K562 (cell line): ENCODE measurements at regions not wholly inside any gene's neighbourhood (a gene's known extent, or its start where the extent isn't known, plus 50 kb on each side); places are given as distances from the start of the nearest gene placed in this dataset.

Source experiments
- ATAC-seq: fragments of 200-7000 bp; cut with Tn5 transposase; 3 replicates; pipeline ENCODE4 v1.9.1; 2020; ENCODE audit warnings: moderate library complexity
- BruUV-seq: library from RNA; stranded (reverse); fragments of 400-500 nt; replicated peaks from 2 replicates; lab custom pipeline; 2021; lab: Mats Ljungman, UMichigan
- CTCF ChIA-PET: fragments of 300-600 bp; formaldehyde crosslinking; extraction: SDS; loops from one replicate; lab custom pipeline; 2021; ENCODE audit warnings: low intra/inter-chr PET ratio; lab: Yijun Ruan, JAX
- POLR2A ChIA-PET: fragments of 300-600, 350-650 bp; sonication (Branson Sonifier 250); formaldehyde crosslinking; extraction: SDS; loops from one replicate; lab custom pipeline; 2021; ENCODE audit warnings: antibody characterized with exemption, inconsistent platforms; lab: Yijun Ruan, JAX
- DNase-seq, 4 experiments: peaks; one replicate each; pipeline versions ENCODE4 v3.0.0 to v3.0.0-alpha.2; 2011 to 2018; ENCODE audit warnings: low spot score in 3 of 4, mixed read lengths in 3 of 4; ENCODE audit errors: extremely low read depth in 1 of 4
- FAIRE-seq: peaks from 2 replicates; lab custom pipeline; 2011; peaks lifted over from hg19 to GRCh38; lab: Jason Lieb, UNC
- H2AFZ ChIP-seq: 2 replicates; pipeline ENCODE4 v1.6.0; 2011; ENCODE audit warnings: low read depth, low read length, control low read depth, inconsistent platforms
- H3K27ac ChIP-seq: fragments of 200-600 bp; 3 replicates; pipeline ENCODE4 v1.8.0; 2011; ENCODE audit warnings: low read depth, mild to moderate bottlenecking, control low read depth, inconsistent platforms, low read length, moderate library complexity, mixed read lengths; ENCODE audit errors: extremely low read depth
- H3K27me3 ChIP-seq, 2 experiments: fragments of 300-600 bp in 1 of 2; 2 replicates in 1 of 2; 3 replicates in 1 of 2; pipeline versions ENCODE4 v1.6.0 to v1.8.0; 2011; ENCODE audit warnings: inconsistent platforms in 2 of 2, low read length in 2 of 2, mild to moderate bottlenecking in 1 of 2, mixed read lengths in 1 of 2, moderate library complexity in 1 of 2; ENCODE audit not compliant: control insufficient read depth in 2 of 2, insufficient read depth in 2 of 2
- H3K36me3 ChIP-seq: fragments of 300-600 bp; 3 replicates; pipeline ENCODE4 v1.8.0; 2011; ENCODE audit warnings: mild to moderate bottlenecking, low read length, inconsistent platforms; ENCODE audit not compliant: control insufficient read depth, insufficient read depth
- H3K4me1 ChIP-seq, 2 experiments: fragments of 200-600 bp in 1 of 2; replicated peaks in 1 of 2; 2 replicates in 1 of 2; 3 replicates in 1 of 2; pipeline versions ENCODE4 v1.5.1 to v1.8.0; 2011; ENCODE audit warnings: inconsistent platforms in 2 of 2, low read length in 2 of 2, mild to moderate bottlenecking in 1 of 2, mixed read lengths in 1 of 2, moderate library complexity in 1 of 2; ENCODE audit not compliant: control insufficient read depth in 2 of 2, insufficient read depth in 2 of 2
- H3K4me2 ChIP-seq: 2 replicates; pipeline ENCODE4 v1.6.1; 2011; ENCODE audit warnings: low read length, control low read depth, inconsistent platforms, mixed read lengths; ENCODE audit not compliant: insufficient read depth
- H3K4me3 ChIP-seq: fragments of 200-600 bp; sonication (generic), shearing (Covaris generic); 2 replicates; pipeline ENCODE4 v1.5.1; 2016; ENCODE audit warnings: control low read depth, inconsistent platforms
- H3K79me2 ChIP-seq: fragments of 200-600 bp; 3 replicates; pipeline ENCODE4 v1.8.0; 2011; ENCODE audit warnings: low read length, inconsistent platforms; ENCODE audit not compliant: control insufficient read depth, insufficient read depth
- H3K9ac ChIP-seq, 2 experiments: 2 replicates each; pipeline versions ENCODE4 v1.6.0 to v1.6.1; 2011; ENCODE audit warnings: low read depth in 2 of 2, low read length in 2 of 2, control low read depth in 1 of 2, inconsistent platforms in 1 of 2, mild to moderate bottlenecking in 1 of 2, mixed read lengths in 1 of 2; ENCODE audit not compliant: insufficient read depth in 1 of 2
- H3K9me1 ChIP-seq: one replicate; pipeline ENCODE4 v1.6.0; 2011; ENCODE audit warnings: inconsistent platforms, mild to moderate bottlenecking, low read length, moderate library complexity; ENCODE audit not compliant: control insufficient read depth, insufficient read depth
- H3K9me3 ChIP-seq: replicated peaks from 2 replicates; pipeline ENCODE4 v1.5.1; 2011; ENCODE audit warnings: low read depth, low read length, inconsistent platforms; ENCODE audit not compliant: control insufficient read depth, insufficient read depth
- H4K20me1 ChIP-seq: replicated peaks from 2 replicates; pipeline ENCODE4 v1.6.1; 2011; ENCODE audit warnings: low read length, inconsistent platforms, mixed read lengths; ENCODE audit not compliant: control insufficient read depth, insufficient read depth
- BCLAF1 ChIP-seq, 2 experiments: fragments of 450-650 bp in 1 of 2; IDR thresholded peaks; 2 replicates each; pipeline ENCODE4 v1.6.1; 2011 to 2017; ENCODE audit warnings: low read depth in 2 of 2, antibody characterized with exemption in 1 of 2, borderline replicate concordance in 1 of 2, low read length in 1 of 2, mild to moderate bottlenecking in 1 of 2, mixed read lengths in 1 of 2; ENCODE audit not compliant: control insufficient read depth in 1 of 2
- GABPB1 ChIP-seq: sonication (generic); formaldehyde crosslinking; IDR thresholded peaks from 2 replicates; pipeline ENCODE4 v1.8.0; 2022; ENCODE audit warnings: mild to moderate bottlenecking, missing genetic modification reagents
- GTF2A2 ChIP-seq: IDR thresholded peaks from 2 replicates; pipeline ENCODE4 v1.6.1; 2016; ENCODE audit warnings: mild to moderate bottlenecking, missing genetic modification characterization, missing compliant biosample characterization
- HIVEP1 ChIP-seq: fragments of 250-450 bp; sonication (Bioruptor Pico); IDR thresholded peaks from 2 replicates; pipeline ENCODE4 v1.4.0; 2020; ENCODE audit warnings: mild to moderate bottlenecking
- JUND ChIP-seq, 2 experiments: IDR thresholded peaks; 2 replicates in 1 of 2; 3 replicates in 1 of 2; pipeline ENCODE4 v1.6.1; 2011; ENCODE audit warnings: borderline replicate concordance in 2 of 2, low read depth in 2 of 2, low read length in 2 of 2, improper control_type of control experiment in 1 of 2, missing biosample characterization in 1 of 2, missing genetic modification characterization in 1 of 2, missing genetic modification reagents in 1 of 2
- MXD1 ChIP-seq: fragments of 250-450 bp; sonication (Bioruptor Pico); IDR thresholded peaks from 2 replicates; pipeline ENCODE4 v1.8.0; 2021; ENCODE audit warnings: borderline replicate concordance, mild to moderate bottlenecking, moderate library complexity; ENCODE audit not compliant: poor library complexity, severe bottlenecking
- NR3C1 ChIP-seq: sonication (generic); formaldehyde crosslinking; IDR thresholded peaks from 2 replicates; pipeline ENCODE4 v1.8.1; 2022; ENCODE audit warnings: missing genetic modification reagents
- PCBP1 ChIP-seq: fragments of 200-400 bp; formaldehyde crosslinking; IDR thresholded peaks from 2 replicates; pipeline ENCODE4 v1.6.1; 2018; ENCODE audit warnings: mild to moderate bottlenecking, low read depth, low read length; ENCODE audit not compliant: poor library complexity, severe bottlenecking
- PKNOX1 ChIP-seq: fragments of 450-650 bp; IDR thresholded peaks from 2 replicates; pipeline ENCODE4 v1.6.1; 2016
- ZBTB8A ChIP-seq: fragments of 450-650 bp; IDR thresholded peaks from 2 replicates; pipeline ENCODE4 v1.6.1; 2018; ENCODE audit warnings: mild to moderate bottlenecking, moderate library complexity; ENCODE audit not compliant: partially characterized antibody
- ZNF707 ChIP-seq: fragments of 250-450 bp; sonication (Bioruptor Pico); conservative IDR thresholded peaks from 2 replicates; pipeline ENCODE4 v1.8.0; 2022; ENCODE audit warnings: inconsistent platforms, mild to moderate bottlenecking, moderate library complexity
- WGBS: fragments of 100-300 bp; shearing (Covaris generic); methylation state at CpG from one replicate; pipeline ENCODE4 v1.1.6; 2016; ENCODE audit warnings: low coverage, mixed read lengths; ENCODE audit not compliant: insufficient coverage; ENCODE audit errors: missing lambda C conversion rate; 5-methylcytosine and 5-hydroxymethylcytosine counted together
- in situ Hi-C: fragments of 300-500 bp; cut with MboI; formaldehyde crosslinking; loops from 4 replicates; pipeline ENCODE4 v1.15.0; 2018; ENCODE audit warnings: inconsistent platforms, mixed read lengths
- intact Hi-C: fragments of 100-400 bp; cut with micrococcal nuclease; formaldehyde crosslinking; loops from 2 replicates; pipeline ENCODE4 v1.14.2; 2022
- TF ChIP-seq, protein P1 (sequence below), 2 experiments: IDR thresholded peaks; 2 replicates each; pipeline ENCODE4 v1.6.1; 2012; ENCODE audit warnings: improper control_type of control experiment in 2 of 2, low read depth in 2 of 2, low read length in 2 of 2, borderline replicate concordance in 1 of 2

DNA sequence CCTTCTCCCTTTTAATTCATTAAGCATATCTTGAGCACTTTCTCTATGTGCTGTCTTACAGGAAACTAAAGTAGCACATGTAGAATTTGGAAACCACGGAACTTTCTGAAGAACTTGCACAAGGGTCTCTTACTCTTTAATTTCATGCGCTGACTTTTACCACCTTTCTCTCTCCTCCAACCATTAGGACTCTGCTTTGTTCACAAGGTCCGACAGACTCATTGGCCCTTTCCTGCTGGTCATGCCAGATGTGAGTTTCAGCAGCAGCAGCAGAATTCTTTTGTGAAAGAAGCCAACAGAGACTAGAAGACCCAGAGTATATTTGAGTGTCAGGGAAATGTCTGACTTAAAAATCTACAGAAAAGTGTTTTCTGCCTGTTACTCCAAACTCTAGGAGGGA is 207.1 kb downstream of the GUCY2F start:
- CTCF ChIA-PET, result no interaction called here
- 0% methylated on average over 3 of the region's 3 CpGs for WGBS

More for the DNA sequence above, 207.1 kb downstream of the GUCY2F start:
- no peak for ATAC-seq
- no peak for DNase-seq
- Histone ChIP-seq H3K79me2 (no peaks in the 10 kb centered on the region), H3K9me3 (no peaks in the 10 kb centered on the region), H3K9me1 (no peaks in the 10 kb centered on the region), H3K4me1 (no peaks in the 10 kb centered on the region), H3K27ac (no peak overlapping the region), H3K9ac (no peak overlapping the region), H2AFZ (no peak overlapping the region), H3K4me2 (no peak overlapping the region), H3K27me3 (no peaks in the 10 kb centered on the region), H3K36me3 (no peaks in the 10 kb centered on the region), H3K4me3 (no peak overlapping the region), H4K20me1 (no peaks in the 10 kb centered on the region)
- POLR2A ChIA-PET, result no interaction called here
- intact Hi-C loops, result no loop called here
- in situ Hi-C loops, result no loop called here
- TF ChIP-seq GTF2A2 (tag) (no peak), ZBTB8A (no peak), MXD1 (CRISPR knock-in tag) (no peak), ZNF707 (CRISPR knock-in tag) (no peak), GABPB1 (CRISPR knock-in tag) (no peak), PCBP1 (no peak), NR3C1 (CRISPR knock-in tag) (no peak), BCLAF1 (IDR thresholded peaks at IDR 0.05; ENCODE audit: borderline replicate concordance in 1 of 2, control insufficient read depth in 1 of 2, low read depth in 2 of 2, low read length in 1 of 2) (no peak), HIVEP1 (no peak), PKNOX1 (no peak), JUND (IDR thresholded peaks at IDR 0.05; ENCODE audit: borderline replicate concordance, low read depth, low read length) (no peak), JUND (tag; IDR thresholded peaks at IDR 0.05; ENCODE audit: borderline replicate concordance, low read depth, low read length) (no peak)
- TF ChIP-seq, protein P1, sequence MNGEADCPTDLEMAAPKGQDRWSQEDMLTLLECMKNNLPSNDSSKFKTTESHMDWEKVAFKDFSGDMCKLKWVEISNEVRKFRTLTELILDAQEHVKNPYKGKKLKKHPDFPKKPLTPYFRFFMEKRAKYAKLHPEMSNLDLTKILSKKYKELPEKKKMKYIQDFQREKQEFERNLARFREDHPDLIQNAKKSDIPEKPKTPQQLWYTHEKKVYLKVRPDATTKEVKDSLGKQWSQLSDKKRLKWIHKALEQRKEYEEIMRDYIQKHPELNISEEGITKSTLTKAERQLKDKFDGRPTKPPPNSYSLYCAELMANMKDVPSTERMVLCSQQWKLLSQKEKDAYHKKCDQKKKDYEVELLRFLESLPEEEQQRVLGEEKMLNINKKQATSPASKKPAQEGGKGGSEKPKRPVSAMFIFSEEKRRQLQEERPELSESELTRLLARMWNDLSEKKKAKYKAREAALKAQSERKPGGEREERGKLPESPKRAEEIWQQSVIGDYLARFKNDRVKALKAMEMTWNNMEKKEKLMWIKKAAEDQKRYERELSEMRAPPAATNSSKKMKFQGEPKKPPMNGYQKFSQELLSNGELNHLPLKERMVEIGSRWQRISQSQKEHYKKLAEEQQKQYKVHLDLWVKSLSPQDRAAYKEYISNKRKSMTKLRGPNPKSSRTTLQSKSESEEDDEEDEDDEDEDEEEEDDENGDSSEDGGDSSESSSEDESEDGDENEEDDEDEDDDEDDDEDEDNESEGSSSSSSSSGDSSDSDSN (IDR thresholded peaks at IDR 0.05; ENCODE audit: borderline replicate concordance in 1 of 2, low read depth in 2 of 2, low read length in 2 of 2), result no peak
- no TSS peak for BruUV-seq
- FAIRE-seq, result no peak
